ENCODE measurements at regions not wholly inside any gene's neighbourhood (a gene's known extent, or its start where the extent isn't known, plus 50 kb on each side); places are given as distances from the start of the nearest gene placed in this dataset.

DNA sequence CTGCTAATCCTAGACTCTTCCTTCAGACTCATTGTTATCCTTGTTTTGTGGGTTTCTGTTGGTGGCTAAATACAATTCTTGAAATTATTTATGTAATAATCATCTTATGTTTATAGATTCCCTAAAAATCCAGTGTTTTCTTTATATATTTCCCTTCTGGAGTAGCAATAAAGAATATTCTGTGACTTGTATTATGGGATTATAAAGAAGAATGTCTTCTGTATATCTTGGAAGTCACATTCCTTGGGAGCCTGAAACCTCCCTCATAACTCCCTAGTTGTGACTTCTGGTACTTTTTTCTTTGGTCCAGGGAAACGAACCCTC lies 356.1 kb downstream of the TMEM167A start:
- ChIA-PET CTCF (ENCODE audit: low intra/inter-chr PET ratio, low total read pairs) (no interaction called here), POLR2A (no interaction called here)
- H3K27me3 ChIP-seq (ENCODE audit: control insufficient read depth in 1 of 2, insufficient read depth in 2 of 2, low read length in 2 of 2), result no peaks in the 10 kb centered on the region; a peak in 1 of 5 replicates
- no peak for ATAC-seq
- 0% methylated on average over 1 of the region's 1 CpG for WGBS (ENCODE audit: low lambda C conversion rate)
- FAIRE-seq, result no peak
- H3K9ac ChIP-seq (ENCODE audit: insufficient read depth, low read depth, low read length), result no peak overlapping the region
- no peak overlapping the region for H3K4me2 ChIP-seq (ENCODE audit: low read depth, low read length)
- intact Hi-C loops (cut with micrococcal nuclease; ENCODE audit: unreplicated experiment) (no loop called here), in situ Hi-C loops (cut with HindIII; ENCODE audit: extremely low pct_ligation_motif_present, low pct_unique_long_range_greater_than_20kb) (no loop called here)
- DNase-seq (ENCODE audit: low spot score), result no peak
- no peak overlapping the region for H3K27ac ChIP-seq (ENCODE audit: extremely low read length, insufficient read depth, low read length)
- H4K20me1 ChIP-seq (ENCODE audit: insufficient read depth, low read length), result no peaks in the 10 kb centered on the region
- TF ChIP-seq RNF2 (conservative IDR thresholded peaks at IDR 0.05; ENCODE audit: low read depth) (no peak), HNRNPH1 (optimal IDR thresholded peaks at IDR 0.05; ENCODE audit: low read depth, low read length) (no peak), BRF2 (CRISPR knock-in tag; IDR thresholded peaks at IDR 0.05) (no peak), ZNF737 (CRISPR knock-in tag; IDR thresholded peaks at IDR 0.05; ENCODE audit: borderline replicate concordance) (no peak)
- TF ChIP-seq, protein P1, sequence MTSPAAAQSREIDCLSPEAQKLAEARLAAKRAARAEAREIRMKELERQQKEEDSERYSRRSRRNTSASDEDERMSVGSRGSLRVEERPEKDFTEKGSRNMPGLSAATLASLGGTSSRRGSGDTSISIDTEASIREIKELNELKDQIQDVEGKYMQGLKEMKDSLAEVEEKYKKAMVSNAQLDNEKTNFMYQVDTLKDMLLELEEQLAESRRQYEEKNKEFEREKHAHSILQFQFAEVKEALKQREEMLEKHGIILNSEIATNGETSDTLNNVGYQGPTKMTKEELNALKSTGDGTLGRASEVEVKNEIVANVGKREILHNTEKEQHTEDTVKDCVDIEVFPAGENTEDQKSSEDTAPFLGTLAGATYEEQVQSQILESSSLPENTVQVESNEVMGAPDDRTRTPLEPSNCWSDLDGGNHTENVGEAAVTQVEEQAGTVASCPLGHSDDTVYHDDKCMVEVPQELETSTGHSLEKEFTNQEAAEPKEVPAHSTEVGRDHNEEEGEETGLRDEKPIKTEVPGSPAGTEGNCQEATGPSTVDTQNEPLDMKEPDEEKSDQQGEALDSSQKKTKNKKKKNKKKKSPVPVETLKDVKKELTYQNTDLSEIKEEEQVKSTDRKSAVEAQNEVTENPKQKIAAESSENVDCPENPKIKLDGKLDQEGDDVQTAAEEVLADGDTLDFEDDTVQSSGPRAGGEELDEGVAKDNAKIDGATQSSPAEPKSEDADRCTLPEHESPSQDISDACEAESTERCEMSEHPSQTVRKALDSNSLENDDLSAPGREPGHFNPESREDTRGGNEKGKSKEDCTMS (CRISPR knock-in tag; conservative IDR thresholded peaks at IDR 0.05), result no peak
- H3K4me1 ChIP-seq (ENCODE audit: insufficient read depth, low read length), result no peaks in the 10 kb centered on the region
- H3K79me2 ChIP-seq (ENCODE audit: insufficient read depth, low read length), result no peaks in the 10 kb centered on the region
- BruUV-seq (replicated peaks), result no TSS peak
- H3K36me3 ChIP-seq (replicated peaks in 1 of 2; ENCODE audit: control insufficient read depth in 1 of 2, insufficient read depth in 2 of 2, low read length in 2 of 2), result no peaks in the 10 kb centered on the region
- H3K4me3 ChIP-seq (replicated peaks in 1 of 3; ENCODE audit: insufficient read depth in 1 of 3, low read depth in 2 of 3, low read length in 3 of 3), result no peak overlapping the region
- H2AFZ ChIP-seq (ENCODE audit: low read length), result no peak overlapping the region
- no peaks in the 10 kb centered on the region for H3K9me3 ChIP-seq (ENCODE audit: low read length)

Measured in HepG2 (cell line).